ENCODE measurements at regions not wholly inside any gene's neighbourhood (a gene's known extent, or its start where the extent isn't known, plus 50 kb on each side); places are given as distances from the start of the nearest gene placed in this dataset.

DNA sequence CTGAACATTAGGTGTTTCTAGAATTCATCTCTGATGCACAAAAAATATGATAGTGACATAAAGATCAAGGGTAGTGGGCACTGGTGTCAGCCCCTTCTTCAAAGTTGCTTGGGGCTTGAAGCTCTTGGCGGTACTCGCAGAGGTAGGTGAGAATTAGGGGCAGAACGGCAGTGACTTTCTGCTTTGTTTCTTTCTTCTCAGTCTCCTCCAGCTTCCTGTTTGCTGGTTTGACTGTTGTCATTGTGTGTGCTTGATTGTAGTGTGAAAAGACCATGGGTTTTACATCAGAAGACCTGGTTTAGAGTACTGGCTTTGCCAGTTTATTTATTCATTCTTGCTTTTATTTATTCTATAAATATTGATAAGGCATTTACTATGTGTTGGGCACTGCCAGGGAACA, 156.7 kb upstream of the PLET1 start:
- no peak for DNase-seq
- Histone ChIP-seq H2AK5ac (ENCODE audit: low read depth, low read length) (no peak overlapping the region), H2AK9ac (replicated peaks; ENCODE audit: low read depth, low read length, poor library complexity) (no peak overlapping the region), H3K36me3 (ENCODE audit: control insufficient read depth, insufficient read depth, low read length) (no peaks in the 10 kb centered on the region), H3K4ac (ENCODE audit: low read depth, low read length) (no peak overlapping the region), H4K8ac (ENCODE audit: low read depth in 2 of 2, low read length in 2 of 2) (no peak overlapping the region), H3K4me3 (ENCODE audit: insufficient read depth, low read depth, low read length) (no peak overlapping the region), H2AFZ (replicated peaks; ENCODE audit: low read length, poor library complexity) (no peak overlapping the region), H3K18ac (ENCODE audit: low read depth, low read length) (no peak overlapping the region), H4K20me1 (ENCODE audit: insufficient read depth, low read length) (no peaks in the 10 kb centered on the region), H3K23ac (ENCODE audit: low read depth, low read length) (no peak overlapping the region), H3K56ac (ENCODE audit: extremely low read depth, insufficient read depth, low read length) (no peak overlapping the region), H2BK15ac (ENCODE audit: low read depth, low read length) (no peak overlapping the region), H3K9ac (ENCODE audit: low read depth, low read length) (no peak overlapping the region), H3K4me2 (ENCODE audit: low read depth, low read length) (no peak overlapping the region), H3K9me3 (ENCODE audit: control insufficient read depth, insufficient read depth, low read length) (peaks cover 2% of the 10 kb centered on the region; the same call in 1 of the 2 replicates), H3K4me1 (ENCODE audit: control insufficient read depth, insufficient read depth, low read length) (no peaks in the 10 kb centered on the region), H3K9me1 (ENCODE audit: insufficient read depth, low read length) (no peaks in the 10 kb centered on the region), H3K79me1 (ENCODE audit: low read depth in 1 of 2, low read length in 2 of 2) (no peaks in the 10 kb centered on the region), H3K27me3 (ENCODE audit: control insufficient read depth, insufficient read depth, low read length) (peaks cover 7% of the 10 kb centered on the region; the same call in 1 of the 2 replicates), H3K14ac (replicated peaks; ENCODE audit: low read depth, low read length) (no peak overlapping the region), H2BK20ac (ENCODE audit: low read depth, low read length) (no peak overlapping the region), H4K91ac (ENCODE audit: insufficient read depth, low read depth, low read length) (no peak overlapping the region), H4K5ac (ENCODE audit: low read depth, low read length) (no peak overlapping the region), H3K27ac (ENCODE audit: insufficient read depth, low read length) (no peak overlapping the region), H2BK120ac (ENCODE audit: low read depth, low read length) (no peak overlapping the region), H2BK5ac (ENCODE audit: low read depth, low read length, poor library complexity, severe bottlenecking) (no peak overlapping the region)
- no peak for ATAC-seq (ENCODE audit: low read depth)
- ChIA-PET CTCF (no interaction called here), POLR2A (ENCODE audit: unreplicated experiment) (no interaction called here)
- TF ChIP-seq NFE2L2 (IDR thresholded peaks at IDR 0.05; ENCODE audit: low read depth, low read length) (no peak), MAZ (IDR thresholded peaks at IDR 0.05; ENCODE audit: borderline replicate concordance, low read depth, low read length) (no peak), MAFK (IDR thresholded peaks at IDR 0.05; ENCODE audit: low read depth, low read length) (no peak), RAD21 (IDR thresholded peaks at IDR 0.05; ENCODE audit: low read length) (no peak), FOS (IDR thresholded peaks at IDR 0.05; ENCODE audit: low read depth, low read length) (no peak), SMC3 (IDR thresholded peaks at IDR 0.05; ENCODE audit: low read depth, low read length) (no peak), POLR2A (IDR thresholded peaks at IDR 0.05; ENCODE audit: low read depth, low read length) (no peak), CEBPB (IDR thresholded peaks at IDR 0.05; ENCODE audit: low read depth, low read length) (no peak), ELK1 (IDR thresholded peaks at IDR 0.05; ENCODE audit: borderline replicate concordance, low read depth, low read length) (no peak), RFX5 (IDR thresholded peaks at IDR 0.05; ENCODE audit: low read depth, low read length) (no peak), CHD1 (IDR thresholded peaks at IDR 0.05; ENCODE audit: low read depth, low read length) (no peak), BHLHE40 (IDR thresholded peaks at IDR 0.05; ENCODE audit: low read depth, low read length) (no peak), RCOR1 (IDR thresholded peaks at IDR 0.05; ENCODE audit: insufficient replicate concordance, low read length) (no peak)
- TF ChIP-seq, protein P1, sequence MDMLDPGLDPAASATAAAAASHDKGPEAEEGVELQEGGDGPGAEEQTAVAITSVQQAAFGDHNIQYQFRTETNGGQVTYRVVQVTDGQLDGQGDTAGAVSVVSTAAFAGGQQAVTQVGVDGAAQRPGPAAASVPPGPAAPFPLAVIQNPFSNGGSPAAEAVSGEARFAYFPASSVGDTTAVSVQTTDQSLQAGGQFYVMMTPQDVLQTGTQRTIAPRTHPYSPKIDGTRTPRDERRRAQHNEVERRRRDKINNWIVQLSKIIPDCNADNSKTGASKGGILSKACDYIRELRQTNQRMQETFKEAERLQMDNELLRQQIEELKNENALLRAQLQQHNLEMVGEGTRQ (IDR thresholded peaks at IDR 0.05; ENCODE audit: low read depth, low read length), result no peak
- TF ChIP-seq, protein P2, sequence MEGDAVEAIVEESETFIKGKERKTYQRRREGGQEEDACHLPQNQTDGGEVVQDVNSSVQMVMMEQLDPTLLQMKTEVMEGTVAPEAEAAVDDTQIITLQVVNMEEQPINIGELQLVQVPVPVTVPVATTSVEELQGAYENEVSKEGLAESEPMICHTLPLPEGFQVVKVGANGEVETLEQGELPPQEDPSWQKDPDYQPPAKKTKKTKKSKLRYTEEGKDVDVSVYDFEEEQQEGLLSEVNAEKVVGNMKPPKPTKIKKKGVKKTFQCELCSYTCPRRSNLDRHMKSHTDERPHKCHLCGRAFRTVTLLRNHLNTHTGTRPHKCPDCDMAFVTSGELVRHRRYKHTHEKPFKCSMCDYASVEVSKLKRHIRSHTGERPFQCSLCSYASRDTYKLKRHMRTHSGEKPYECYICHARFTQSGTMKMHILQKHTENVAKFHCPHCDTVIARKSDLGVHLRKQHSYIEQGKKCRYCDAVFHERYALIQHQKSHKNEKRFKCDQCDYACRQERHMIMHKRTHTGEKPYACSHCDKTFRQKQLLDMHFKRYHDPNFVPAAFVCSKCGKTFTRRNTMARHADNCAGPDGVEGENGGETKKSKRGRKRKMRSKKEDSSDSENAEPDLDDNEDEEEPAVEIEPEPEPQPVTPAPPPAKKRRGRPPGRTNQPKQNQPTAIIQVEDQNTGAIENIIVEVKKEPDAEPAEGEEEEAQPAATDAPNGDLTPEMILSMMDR (conservative IDR thresholded peaks at IDR 0.05; ENCODE audit: low read depth, low read length), result no peak
- WGBS, 2 experiments (ENCODE audit: extremely low coverage in 2 of 2, insufficient read length in 1 of 2), result 31% methylated on average over 3 of the region's 3 CpGs; no CpG with 5 or more reads in 1 of the 2 experiments
- dilution Hi-C loops (cut with HindIII; ENCODE audit: low sequenced_read_pairs, unreplicated experiment), result no loop called here
- in situ Hi-C loops (cut with MboI; ENCODE audit: low sequenced_read_pairs), result no loop called here
- no TSS peak for BruUV-seq (replicated peaks)
- intact Hi-C loops (cut with micrococcal nuclease), result no loop called here
